Hematopoietic multipotent progenitor cell treated with erythropoietin and hydrocortisone succinate and interleukin-3 and kit ligand, for 15 days (in vitro differentiated cells): ENCODE measurements at regions not wholly inside any gene's neighbourhood (a gene's known extent, or its start where the extent isn't known, plus 50 kb on each side); places are given as distances from the start of the nearest gene placed in this dataset.

ENCODE experiments used
- DNase-seq: peaks from one replicate; pipeline ENCODE4 v3.0.0-alpha.2; 2015; ENCODE audit warnings: low spot score

GRCh38 chr3:80050826-80051601 is 283.2 kb upstream of the ROBO1 start:
- no peak for DNase-seq

- no peak for DNase-seq
Measured at GRCh38 chr3:80043226-80043625, 275.4 kb upstream of the ROBO1 start.

DNA sequence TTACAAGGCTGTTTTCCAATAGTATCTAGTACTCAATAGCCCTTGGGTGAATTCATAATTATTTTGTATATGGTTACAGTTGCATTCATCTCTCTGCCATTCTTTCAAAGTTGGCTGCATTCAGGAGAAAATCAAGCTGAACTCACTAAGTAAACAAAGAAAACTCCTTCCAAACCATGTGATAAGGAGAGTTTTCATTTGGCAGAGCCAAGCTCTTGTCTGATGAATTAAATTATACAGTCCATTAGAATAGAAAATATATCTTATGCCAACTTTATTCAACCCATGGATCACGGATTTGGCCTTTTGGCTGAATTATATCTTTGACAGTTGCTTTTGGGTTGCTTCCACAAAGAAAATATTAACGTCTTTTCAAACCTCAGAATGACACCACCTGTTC is 272.3 kb upstream of the ROBO1 start:
- no peak for DNase-seq

DNA sequence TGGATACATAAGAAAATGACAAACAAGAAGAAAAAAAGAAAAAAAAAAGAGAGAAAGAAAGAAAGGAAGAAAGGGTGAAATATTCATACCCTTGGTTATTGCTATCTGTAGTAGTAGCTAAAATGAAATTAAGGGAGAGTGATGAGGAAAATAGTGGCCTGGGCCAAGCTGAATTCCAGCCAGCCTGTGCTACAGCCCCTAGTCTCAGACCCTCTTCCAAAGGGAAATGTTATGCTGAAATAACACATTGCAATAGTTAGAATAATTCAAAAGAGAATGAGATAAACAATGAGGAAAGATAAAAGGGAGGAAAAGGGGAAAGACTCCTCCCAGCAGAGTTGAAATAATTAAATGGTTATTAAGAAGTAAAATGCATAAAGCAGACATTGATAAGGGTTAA is 268.4 kb upstream of the ROBO1 start:
- no peak for DNase-seq

- DNase-seq = no peak
Measured at GRCh38 chr3:80035021-80035420, 267.2 kb upstream of the ROBO1 start.

DNA sequence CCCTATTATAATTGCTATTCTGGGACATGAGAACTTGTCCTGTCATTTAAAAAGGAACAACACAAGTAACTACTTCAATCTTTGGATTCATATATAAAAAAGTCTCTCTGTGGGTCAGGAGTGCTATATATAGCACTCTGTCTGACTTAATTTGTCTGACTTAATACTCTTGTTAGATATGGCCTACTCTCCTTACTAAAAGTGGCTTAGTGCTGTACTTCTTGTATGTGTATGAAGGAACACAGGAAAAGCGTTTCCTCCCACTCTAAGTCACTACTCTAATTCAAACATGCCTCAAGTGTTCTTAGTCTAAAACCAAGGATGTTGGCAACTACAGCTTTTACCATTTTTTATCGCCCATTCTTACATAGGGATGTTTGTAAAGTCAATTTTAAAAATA is 255.2 kb upstream of the ROBO1 start:
- DNase-seq = no peak

GRCh38 chr3:80018375-80018774 is 250.6 kb upstream of the ROBO1 start:
- no peak for DNase-seq

- no peak for DNase-seq
Measured at GRCh38 chr3:80017369-80017768, 249.6 kb upstream of the ROBO1 start.

GRCh38 chr3:80014576-80014975 is 246.8 kb upstream of the ROBO1 start:
- DNase-seq = no peak

GRCh38 chr3:80010021-80010571 is 242.3 kb upstream of the ROBO1 start:
- DNase-seq = no peak

- DNase-seq = no peak
Measured at GRCh38 chr3:80007522-80007921, 239.7 kb upstream of the ROBO1 start.

GRCh38 chr3:80006315-80006714 is 238.5 kb upstream of the ROBO1 start:
- DNase-seq = no peak

DNA sequence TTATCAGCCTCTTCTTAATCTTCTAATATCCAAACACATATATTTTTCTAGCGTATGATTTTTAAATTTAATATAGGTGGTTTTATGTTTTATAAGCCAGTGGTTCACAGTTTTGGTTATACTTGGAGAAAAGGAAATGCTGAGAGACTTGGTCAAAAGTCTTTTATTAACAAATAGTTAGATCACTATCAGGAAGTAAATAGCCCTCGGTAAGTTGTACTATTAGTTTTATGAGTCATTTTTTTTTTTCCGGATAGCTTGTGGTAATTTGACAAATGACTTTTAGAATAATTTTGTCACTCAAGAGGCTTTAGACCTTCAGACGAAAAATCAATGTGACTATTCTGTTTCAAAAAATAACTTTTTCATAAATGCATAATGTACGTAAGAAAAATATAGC is 232.2 kb upstream of the ROBO1 start:
- no peak for DNase-seq

DNA sequence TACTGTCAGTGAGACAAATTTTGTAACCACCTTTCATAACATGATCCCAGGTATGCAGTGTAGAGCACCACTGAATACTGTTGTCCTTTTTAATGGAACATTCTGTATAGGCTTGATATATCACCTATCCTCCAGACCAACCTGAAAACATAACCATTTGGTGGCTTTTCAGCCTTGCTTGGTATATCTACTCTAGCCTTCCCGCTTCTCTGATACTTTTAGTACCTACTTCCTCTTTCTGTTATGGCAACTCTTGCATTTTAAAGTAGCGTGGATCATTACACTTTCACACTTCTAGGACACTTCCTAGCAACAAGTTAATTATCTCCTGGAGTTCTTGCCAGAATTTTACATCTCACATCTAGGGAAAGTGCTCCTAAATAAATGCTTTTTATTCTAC is 226.6 kb upstream of the ROBO1 start:
- no peak for DNase-seq

GRCh38 chr3:79986338-79986737 is 218.5 kb upstream of the ROBO1 start:
- DNase-seq = no peak

DNA sequence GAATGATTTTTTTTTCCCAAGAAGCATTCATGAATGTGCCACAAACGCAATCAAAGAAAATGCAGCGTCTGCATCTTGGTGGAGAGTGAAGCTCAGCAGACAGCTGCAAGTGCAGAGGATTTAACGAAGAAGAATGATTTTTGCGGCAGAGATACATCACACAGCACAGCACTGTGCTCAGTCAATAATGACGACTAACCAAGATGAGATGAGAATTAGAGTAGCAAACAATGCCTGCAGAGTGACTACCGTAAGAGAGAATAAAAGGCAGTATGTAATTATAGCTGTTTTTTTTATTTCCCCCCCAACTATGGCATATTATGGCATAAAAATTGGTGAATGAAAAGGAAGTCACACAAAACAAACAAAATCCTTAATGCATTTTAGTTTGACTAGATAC is 218.0 kb upstream of the ROBO1 start:
- no peak for DNase-seq

- DNase-seq = no peak
Measured at GRCh38 chr3:79983118-79983517, 215.3 kb upstream of the ROBO1 start.

DNA sequence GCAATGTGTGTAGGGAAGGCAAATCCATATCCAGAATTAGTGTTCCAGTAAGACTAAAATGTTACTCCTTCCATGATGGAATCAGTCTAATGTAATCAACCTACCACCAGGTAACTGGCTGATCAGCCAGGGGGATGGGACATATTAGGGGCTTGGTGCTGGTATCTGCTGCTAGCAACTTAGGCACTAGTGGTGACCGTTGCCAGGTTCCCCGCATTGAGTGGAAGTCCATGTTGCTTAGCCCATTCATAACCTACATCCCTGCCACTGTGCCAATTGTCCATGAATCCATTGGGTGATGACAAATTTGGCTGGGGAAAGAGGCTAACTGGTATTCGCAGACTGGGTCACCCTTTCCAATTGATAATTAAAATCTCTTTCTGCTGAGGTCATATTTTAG is 212.2 kb upstream of the ROBO1 start:
- DNase-seq = no peak

DNA sequence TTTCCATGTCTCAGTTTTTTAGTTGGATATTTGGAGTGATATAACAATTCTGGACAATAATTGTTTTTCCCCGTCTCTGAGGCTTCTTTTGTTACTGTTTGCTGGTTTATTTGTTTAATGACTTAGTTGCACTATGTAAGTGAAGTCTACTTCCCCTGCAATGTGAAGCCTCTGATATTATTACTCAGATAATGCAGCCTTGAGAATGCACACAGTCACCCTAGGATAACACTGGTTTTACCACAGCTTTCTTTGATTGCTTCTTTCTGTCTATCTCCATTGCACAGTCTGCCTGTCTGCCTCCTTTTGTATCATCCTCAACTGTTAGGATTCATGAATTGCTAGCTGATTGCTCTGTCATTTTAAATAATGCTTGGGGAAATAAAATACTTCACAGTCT is 208.7 kb upstream of the ROBO1 start:
- DNase-seq = no peak

DNA sequence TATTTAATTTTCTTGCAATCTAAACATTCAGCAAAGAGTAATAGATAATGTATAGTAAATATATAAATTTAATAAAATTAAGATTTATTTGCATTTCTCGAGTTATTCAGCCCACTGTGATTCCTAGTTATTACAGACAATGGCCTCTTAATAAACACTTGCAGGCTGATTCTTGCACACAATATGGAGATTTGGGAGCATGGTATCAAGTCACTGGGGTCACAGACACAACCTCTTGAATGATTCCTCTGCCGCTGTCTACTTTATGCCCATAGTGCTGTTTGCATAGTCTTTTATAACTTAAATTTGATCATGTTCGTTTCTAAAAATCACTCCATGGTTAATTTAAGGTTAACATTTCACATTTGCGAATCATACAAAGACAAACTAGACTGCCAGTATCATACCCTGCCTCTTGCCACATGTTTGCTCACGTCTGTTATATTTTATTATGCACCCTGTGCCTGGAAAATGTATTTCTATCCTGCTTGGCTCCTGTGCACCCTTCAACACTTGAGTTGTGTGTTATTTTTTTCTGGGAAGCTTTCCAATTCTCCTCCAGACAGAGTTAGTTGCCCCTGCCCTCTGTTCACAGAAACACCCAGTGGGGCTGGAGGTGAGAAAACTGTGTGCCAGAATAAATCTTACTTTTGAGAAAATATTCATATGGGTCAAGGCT is 206.3 kb upstream of the ROBO1 start:
- no peak for DNase-seq

DNA sequence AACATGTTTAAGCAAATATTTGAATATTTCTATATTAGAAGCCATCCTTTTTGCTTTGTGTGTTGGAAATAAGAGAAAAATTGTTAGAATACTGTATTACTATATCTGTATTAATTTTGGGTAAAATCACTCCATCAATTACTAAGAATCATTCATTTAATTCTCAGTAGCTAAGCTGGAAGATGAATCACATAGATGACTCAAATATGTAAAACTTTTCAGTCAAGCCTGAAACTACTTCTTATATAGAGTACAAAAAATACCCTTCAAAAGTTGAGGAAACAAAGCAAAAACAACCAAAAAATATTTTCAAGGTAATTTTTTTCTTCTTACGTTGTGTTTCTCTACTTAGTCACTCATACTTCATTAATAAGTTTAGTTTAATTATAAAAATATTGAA is 205.7 kb upstream of the ROBO1 start:
- no peak for DNase-seq

GRCh38 chr3:79968418-79968817 is 200.6 kb upstream of the ROBO1 start:
- DNase-seq = no peak

- no peak for DNase-seq
Measured at GRCh38 chr3:79960594-79960993, 192.8 kb upstream of the ROBO1 start.

GRCh38 chr3:79957066-79957465 is 189.3 kb upstream of the ROBO1 start:
- no peak for DNase-seq
